Loucy (cell line): ENCODE measurements at regions not wholly inside any gene's neighbourhood (a gene's known extent, or its start where the extent isn't known, plus 50 kb on each side); places are given as distances from the start of the nearest gene placed in this dataset.

ENCODE experiments used
- H2AFZ ChIP-seq: fragments of 200-600 bp; sonication (generic); 2 replicates; pipeline ENCODE4 v1.6.0; 2016; ENCODE audit warnings: antibody characterized with exemption, mild to moderate bottlenecking, low read length, moderate library complexity
- H3F3A ChIP-seq: fragments of 200-600 bp; 2 replicates; pipeline ENCODE4 v1.6.0; 2016; ENCODE audit warnings: antibody characterized with exemption, low read depth, mild to moderate bottlenecking
- H3K27me3 ChIP-seq: fragments of 200-600 bp; sonication (generic); 2 replicates; pipeline ENCODE4 v1.6.1; 2014; ENCODE audit warnings: low read length, mild to moderate bottlenecking; ENCODE audit not compliant: insufficient read depth, poor library complexity, severe bottlenecking
- H3K36me3 ChIP-seq: fragments of 200-600 bp; sonication (generic); 2 replicates; pipeline ENCODE4 v1.6.1; 2016; ENCODE audit warnings: low read length; ENCODE audit not compliant: insufficient read depth
- H3K4me1 ChIP-seq: fragments of 200-600 bp; sonication (generic); 2 replicates; pipeline ENCODE4 v1.5.1; 2014; ENCODE audit warnings: low read length, mild to moderate bottlenecking; ENCODE audit not compliant: insufficient read depth, poor library complexity, severe bottlenecking
- H3K4me2 ChIP-seq: fragments of 200-600 bp; sonication (generic); 2 replicates; pipeline ENCODE4 v1.6.0; 2014; ENCODE audit warnings: antibody characterized with exemption, low read length, low read depth, mild to moderate bottlenecking; ENCODE audit not compliant: poor library complexity, severe bottlenecking
- H3K4me3 ChIP-seq: fragments of 200-600 bp; sonication (generic); 2 replicates; pipeline ENCODE4 v1.5.1; 2014; ENCODE audit warnings: low read length, mild to moderate bottlenecking, mixed read lengths; ENCODE audit not compliant: poor library complexity, severe bottlenecking
- H3K79me2 ChIP-seq: fragments of 200-600 bp; sonication (generic); 2 replicates; pipeline ENCODE4 v1.6.1; 2014; ENCODE audit warnings: low read length; ENCODE audit not compliant: insufficient read depth
- H3K9ac ChIP-seq: fragments of 200-600 bp; sonication (generic); 2 replicates; pipeline ENCODE4 v1.6.0; 2014; ENCODE audit warnings: mild to moderate bottlenecking, low read depth, low read length, moderate library complexity; ENCODE audit not compliant: poor library complexity, severe bottlenecking
- H3K9me2 ChIP-seq: fragments of 200-600 bp; sonication (generic); replicated peaks from 2 replicates; pipeline ENCODE4 v1.6.1; 2016; ENCODE audit warnings: low read depth, low read length, mixed read lengths
- H3K9me3 ChIP-seq: fragments of 200-600 bp; sonication (generic); 2 replicates; pipeline ENCODE4 v1.6.1; 2014; ENCODE audit warnings: mild to moderate bottlenecking, antibody characterized with exemption, low read length, low read depth; ENCODE audit not compliant: insufficient read depth
- H4K20me1 ChIP-seq: fragments of 200-600 bp; sonication (generic); 2 replicates; pipeline ENCODE4 v1.6.0; 2014; ENCODE audit warnings: antibody characterized with exemption, low read length, mild to moderate bottlenecking; ENCODE audit not compliant: insufficient read depth, poor library complexity, severe bottlenecking
- EZH2phosphoT487 ChIP-seq: fragments of 200-600 bp; IDR thresholded peaks from 2 replicates; pipeline ENCODE4 v1.6.1; 2018; ENCODE audit warnings: antibody characterized with exemption, mild to moderate bottlenecking, moderate library complexity, borderline replicate concordance
- TF ChIP-seq, protein P1 (sequence below): fragments of 200-600 bp; sonication (generic); conservative IDR thresholded peaks from 2 replicates; pipeline ENCODE4 v1.5.1; 2014; ENCODE audit warnings: mild to moderate bottlenecking, antibody characterized with exemption, low read length

- no peaks in the 10 kb centered on the region for H3K4me1 ChIP-seq
- H3F3A ChIP-seq: no peaks in the 10 kb centered on the region
- H3K9ac ChIP-seq: no peak overlapping the region
- H3K9me2 ChIP-seq: no peaks in the 10 kb centered on the region
- H3K36me3 ChIP-seq: no peaks in the 10 kb centered on the region
- H3K9me3 ChIP-seq: no peaks in the 10 kb centered on the region
- no peak overlapping the region for H3K4me3 ChIP-seq
- no peaks in the 10 kb centered on the region for H4K20me1 ChIP-seq
- no peak overlapping the region for H3K4me2 ChIP-seq
- H2AFZ ChIP-seq: no peak overlapping the region
- H3K27me3 ChIP-seq: no peaks in the 10 kb centered on the region
- no peaks in the 10 kb centered on the region for H3K79me2 ChIP-seq
- TF ChIP-seq, protein P1, sequence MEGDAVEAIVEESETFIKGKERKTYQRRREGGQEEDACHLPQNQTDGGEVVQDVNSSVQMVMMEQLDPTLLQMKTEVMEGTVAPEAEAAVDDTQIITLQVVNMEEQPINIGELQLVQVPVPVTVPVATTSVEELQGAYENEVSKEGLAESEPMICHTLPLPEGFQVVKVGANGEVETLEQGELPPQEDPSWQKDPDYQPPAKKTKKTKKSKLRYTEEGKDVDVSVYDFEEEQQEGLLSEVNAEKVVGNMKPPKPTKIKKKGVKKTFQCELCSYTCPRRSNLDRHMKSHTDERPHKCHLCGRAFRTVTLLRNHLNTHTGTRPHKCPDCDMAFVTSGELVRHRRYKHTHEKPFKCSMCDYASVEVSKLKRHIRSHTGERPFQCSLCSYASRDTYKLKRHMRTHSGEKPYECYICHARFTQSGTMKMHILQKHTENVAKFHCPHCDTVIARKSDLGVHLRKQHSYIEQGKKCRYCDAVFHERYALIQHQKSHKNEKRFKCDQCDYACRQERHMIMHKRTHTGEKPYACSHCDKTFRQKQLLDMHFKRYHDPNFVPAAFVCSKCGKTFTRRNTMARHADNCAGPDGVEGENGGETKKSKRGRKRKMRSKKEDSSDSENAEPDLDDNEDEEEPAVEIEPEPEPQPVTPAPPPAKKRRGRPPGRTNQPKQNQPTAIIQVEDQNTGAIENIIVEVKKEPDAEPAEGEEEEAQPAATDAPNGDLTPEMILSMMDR: no peak
- TF ChIP-seq EZH2phosphoT487: no peak
Measured at GRCh38 chr10:10660054-10660453, 357.6 kb upstream of the CELF2 start.

- Histone ChIP-seq H3K9me3 (no peaks in the 10 kb centered on the region), H3K36me3 (no peaks in the 10 kb centered on the region), H3K9me2 (no peaks in the 10 kb centered on the region), H2AFZ (no peak overlapping the region), H3K27me3 (no peaks in the 10 kb centered on the region), H3F3A (no peaks in the 10 kb centered on the region), H3K79me2 (no peaks in the 10 kb centered on the region), H3K9ac (no peak overlapping the region), H3K4me1 (no peaks in the 10 kb centered on the region), H3K4me2 (no peak overlapping the region), H4K20me1 (no peaks in the 10 kb centered on the region), H3K4me3 (no peak overlapping the region)
- TF ChIP-seq, protein P1: no peak
- TF ChIP-seq EZH2phosphoT487: no peak
Measured at GRCh38 chr10:10661176-10661575, 356.5 kb upstream of the CELF2 start.

DNA sequence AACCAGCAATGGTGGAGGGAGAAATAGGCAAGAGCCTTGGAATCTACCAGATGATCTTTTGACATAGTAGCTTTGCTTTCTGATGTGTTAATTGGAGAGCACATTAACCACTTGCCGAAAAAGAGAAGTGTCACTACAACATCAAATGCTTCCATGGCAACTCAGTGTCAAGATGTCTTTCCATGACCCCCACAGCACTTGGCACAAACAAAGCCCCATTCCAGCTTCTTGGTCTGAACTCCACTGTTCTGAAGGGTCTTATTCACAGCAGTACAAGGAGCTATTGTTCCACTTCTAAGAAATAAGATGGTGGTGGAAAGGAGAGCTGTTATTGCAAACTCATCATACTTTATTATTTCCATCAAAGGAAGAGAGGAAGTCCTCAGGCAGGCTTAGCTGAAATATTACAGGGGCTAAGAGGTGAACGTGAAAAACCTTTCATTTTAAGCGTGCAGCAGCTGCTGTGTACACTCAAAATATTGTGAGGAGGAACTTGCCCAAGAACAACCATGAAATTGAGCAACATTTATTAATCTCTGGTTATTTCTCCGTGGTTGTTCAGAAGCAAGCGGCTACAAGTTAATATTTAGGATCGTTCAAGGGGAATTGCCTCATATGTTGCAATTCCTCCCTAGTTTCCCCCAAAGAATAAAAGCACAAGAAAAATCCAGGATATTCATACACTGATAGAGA lies 354.8 kb upstream of the CELF2 start:
- Histone ChIP-seq H3K27me3 (no peaks in the 10 kb centered on the region), H3K9ac (no peak overlapping the region), H4K20me1 (no peaks in the 10 kb centered on the region), H3K4me1 (no peaks in the 10 kb centered on the region), H2AFZ (no peak overlapping the region), H3F3A (no peaks in the 10 kb centered on the region), H3K4me2 (no peak overlapping the region), H3K36me3 (no peaks in the 10 kb centered on the region), H3K79me2 (no peaks in the 10 kb centered on the region), H3K4me3 (no peak overlapping the region), H3K9me2 (no peaks in the 10 kb centered on the region), H3K9me3 (no peaks in the 10 kb centered on the region)
- TF ChIP-seq, protein P1: no peak
- no peak for TF ChIP-seq EZH2phosphoT487
